ENCODE measurements at regions not wholly inside any gene's neighbourhood (a gene's known extent, or its start where the extent isn't known, plus 50 kb on each side); places are given as distances from the start of the nearest gene placed in this dataset.

GRCh38 chr5:17930346-17930745 is 296.1 kb downstream of the TAF11L14 start:
- TF ChIP-seq CTCF (IDR thresholded peaks at IDR 0.05) (no peak), POLR2AphosphoS5 (IDR thresholded peaks at IDR 0.05; ENCODE audit: low read depth, low read length) (no peak)
